ENCODE measurements at regions not wholly inside any gene's neighbourhood (a gene's known extent, or its start where the extent isn't known, plus 50 kb on each side); places are given as distances from the start of the nearest gene placed in this dataset.

DNA sequence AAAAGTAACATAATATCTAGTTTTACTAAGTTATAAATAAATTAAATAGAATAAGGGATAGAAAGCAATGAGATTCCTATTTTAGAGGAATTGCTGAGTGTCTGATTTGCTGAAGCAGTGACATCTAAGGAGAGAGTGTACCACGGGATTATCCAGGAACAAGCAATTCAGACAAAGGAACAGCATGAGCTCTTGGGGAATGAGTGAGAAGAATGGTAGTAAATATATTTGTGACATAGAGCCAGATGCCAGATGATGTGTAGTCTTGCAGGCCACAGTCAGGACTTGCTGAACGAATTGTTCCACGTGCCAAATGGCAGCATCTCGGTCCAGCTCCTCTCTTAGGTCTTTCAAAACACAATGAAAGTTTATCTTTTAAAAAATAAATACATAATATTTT, 339.2 kb downstream of the TENT5A start (continued):
- TF ChIP-seq ZNF398 (tag by site-specific recombination; IDR thresholded peaks at IDR 0.05) (no peak), ZBTB17 (tag by site-specific recombination; IDR thresholded peaks at IDR 0.05) (no peak), ZNF626 (tag by site-specific recombination; IDR thresholded peaks at IDR 0.05) (no peak)

GRCh38 chr6:81401970-81402690, 350.4 kb downstream of the TENT5A start:
- ChIA-PET CTCF (interaction anchor here (0.5 kb wide), 1 partner anchor 1188 kb away, joined by 4 read pairs; no protein-coding TSS in a partner anchor), POLR2A (no interaction called here)
- no peak overlapping the region for H3K27ac ChIP-seq (ENCODE audit: extremely low read depth, low read depth, low read length)
- no peak for TF ChIP-seq ZNF26 (tag by site-specific recombination; IDR thresholded peaks at IDR 0.05)
- TF ChIP-seq, protein P1, sequence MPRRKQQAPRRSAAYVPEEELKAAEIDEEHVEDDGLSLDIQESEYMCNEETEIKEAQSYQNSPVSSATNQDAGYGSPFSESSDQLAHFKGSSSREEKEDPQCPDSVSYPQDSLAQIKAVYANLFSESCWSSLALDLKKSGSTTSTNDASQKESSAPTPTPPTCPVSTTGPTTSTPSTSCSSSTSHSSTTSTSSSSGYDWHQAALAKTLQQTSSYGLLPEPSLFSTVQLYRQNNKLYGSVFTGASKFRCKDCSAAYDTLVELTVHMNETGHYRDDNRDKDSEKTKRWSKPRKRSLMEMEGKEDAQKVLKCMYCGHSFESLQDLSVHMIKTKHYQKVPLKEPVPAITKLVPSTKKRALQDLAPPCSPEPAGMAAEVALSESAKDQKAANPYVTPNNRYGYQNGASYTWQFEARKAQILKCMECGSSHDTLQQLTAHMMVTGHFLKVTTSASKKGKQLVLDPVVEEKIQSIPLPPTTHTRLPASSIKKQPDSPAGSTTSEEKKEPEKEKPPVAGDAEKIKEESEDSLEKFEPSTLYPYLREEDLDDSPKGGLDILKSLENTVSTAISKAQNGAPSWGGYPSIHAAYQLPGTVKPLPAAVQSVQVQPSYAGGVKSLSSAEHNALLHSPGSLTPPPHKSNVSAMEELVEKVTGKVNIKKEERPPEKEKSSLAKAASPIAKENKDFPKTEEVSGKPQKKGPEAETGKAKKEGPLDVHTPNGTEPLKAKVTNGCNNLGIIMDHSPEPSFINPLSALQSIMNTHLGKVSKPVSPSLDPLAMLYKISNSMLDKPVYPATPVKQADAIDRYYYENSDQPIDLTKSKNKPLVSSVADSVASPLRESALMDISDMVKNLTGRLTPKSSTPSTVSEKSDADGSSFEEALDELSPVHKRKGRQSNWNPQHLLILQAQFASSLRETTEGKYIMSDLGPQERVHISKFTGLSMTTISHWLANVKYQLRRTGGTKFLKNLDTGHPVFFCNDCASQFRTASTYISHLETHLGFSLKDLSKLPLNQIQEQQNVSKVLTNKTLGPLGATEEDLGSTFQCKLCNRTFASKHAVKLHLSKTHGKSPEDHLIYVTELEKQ (tag by site-specific recombination; IDR thresholded peaks at IDR 0.05; ENCODE audit: borderline replicate concordance) = no peak
- no peak for TF ChIP-seq PRDM10 (tag by site-specific recombination; IDR thresholded peaks at IDR 0.05)
- TF ChIP-seq ZNF214 (tag by site-specific recombination; IDR thresholded peaks at IDR 0.05; ENCODE audit: borderline replicate concordance) = no peak
- TF ChIP-seq, protein P2, sequence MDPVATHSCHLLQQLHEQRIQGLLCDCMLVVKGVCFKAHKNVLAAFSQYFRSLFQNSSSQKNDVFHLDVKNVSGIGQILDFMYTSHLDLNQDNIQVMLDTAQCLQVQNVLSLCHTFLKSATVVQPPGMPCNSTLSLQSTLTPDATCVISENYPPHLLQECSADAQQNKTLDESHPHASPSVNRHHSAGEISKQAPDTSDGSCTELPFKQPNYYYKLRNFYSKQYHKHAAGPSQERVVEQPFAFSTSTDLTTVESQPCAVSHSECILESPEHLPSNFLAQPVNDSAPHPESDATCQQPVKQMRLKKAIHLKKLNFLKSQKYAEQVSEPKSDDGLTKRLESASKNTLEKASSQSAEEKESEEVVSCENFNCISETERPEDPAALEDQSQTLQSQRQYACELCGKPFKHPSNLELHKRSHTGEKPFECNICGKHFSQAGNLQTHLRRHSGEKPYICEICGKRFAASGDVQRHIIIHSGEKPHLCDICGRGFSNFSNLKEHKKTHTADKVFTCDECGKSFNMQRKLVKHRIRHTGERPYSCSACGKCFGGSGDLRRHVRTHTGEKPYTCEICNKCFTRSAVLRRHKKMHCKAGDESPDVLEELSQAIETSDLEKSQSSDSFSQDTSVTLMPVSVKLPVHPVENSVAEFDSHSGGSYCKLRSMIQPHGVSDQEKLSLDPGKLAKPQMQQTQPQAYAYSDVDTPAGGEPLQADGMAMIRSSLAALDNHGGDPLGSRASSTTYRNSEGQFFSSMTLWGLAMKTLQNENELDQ (tag by site-specific recombination; IDR thresholded peaks at IDR 0.05; ENCODE audit: low read depth) = no peak
- TF ChIP-seq KLF9 (tag by site-specific recombination; IDR thresholded peaks at IDR 0.05; ENCODE audit: low read depth) = no peak
- TF ChIP-seq BCL11B (tag by site-specific recombination; IDR thresholded peaks at IDR 0.05; ENCODE audit: low read depth) = no peak
- TF ChIP-seq, protein P3, sequence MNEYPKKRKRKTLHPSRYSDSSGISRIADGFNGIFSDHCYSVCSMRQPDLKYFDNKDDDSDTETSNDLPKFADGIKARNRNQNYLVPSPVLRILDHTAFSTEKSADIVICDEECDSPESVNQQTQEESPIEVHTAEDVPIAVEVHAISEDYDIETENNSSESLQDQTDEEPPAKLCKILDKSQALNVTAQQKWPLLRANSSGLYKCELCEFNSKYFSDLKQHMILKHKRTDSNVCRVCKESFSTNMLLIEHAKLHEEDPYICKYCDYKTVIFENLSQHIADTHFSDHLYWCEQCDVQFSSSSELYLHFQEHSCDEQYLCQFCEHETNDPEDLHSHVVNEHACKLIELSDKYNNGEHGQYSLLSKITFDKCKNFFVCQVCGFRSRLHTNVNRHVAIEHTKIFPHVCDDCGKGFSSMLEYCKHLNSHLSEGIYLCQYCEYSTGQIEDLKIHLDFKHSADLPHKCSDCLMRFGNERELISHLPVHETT (tag by site-specific recombination; IDR thresholded peaks at IDR 0.05) = no peak
- TF ChIP-seq, protein P4, sequence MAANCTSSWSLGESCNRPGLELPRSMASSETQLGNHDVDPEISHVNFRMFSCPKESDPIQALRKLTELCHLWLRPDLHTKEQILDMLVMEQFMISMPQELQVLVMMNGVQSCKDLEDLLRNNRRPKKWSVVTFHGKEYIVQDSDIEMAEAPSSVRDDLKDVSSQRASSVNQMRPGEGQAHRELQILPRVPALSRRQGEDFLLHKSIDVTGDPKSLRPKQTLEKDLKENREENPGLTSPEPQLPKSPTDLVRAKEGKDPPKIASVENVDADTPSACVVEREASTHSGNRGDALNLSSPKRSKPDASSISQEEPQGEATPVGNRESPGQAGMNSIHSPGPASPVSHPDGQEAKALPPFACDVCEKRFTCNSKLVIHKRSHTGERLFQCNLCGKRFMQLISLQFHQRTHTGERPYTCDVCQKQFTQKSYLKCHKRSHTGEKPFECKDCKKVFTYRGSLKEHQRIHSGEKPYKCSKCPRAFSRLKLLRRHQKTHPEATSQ (tag by site-specific recombination; IDR thresholded peaks at IDR 0.05) = no peak
- no peak for TF ChIP-seq ZFP69B (tag by site-specific recombination; IDR thresholded peaks at IDR 0.05)
- TF ChIP-seq SETDB1 (IDR thresholded peaks at IDR 0.05; ENCODE audit: insufficient read length, low read length) = no peak

More at GRCh38 chr6:81401970-81402690, 350.4 kb downstream of the TENT5A start:
- Histone ChIP-seq H3K4me3 (ENCODE audit: low read depth, low read length) (no peak overlapping the region), H3K9me3 (ENCODE audit: control insufficient read depth, insufficient read depth, low read depth, low read length) (no peaks in the 10 kb centered on the region), H3K36me3 (ENCODE audit: control insufficient read depth in 2 of 2, insufficient read depth in 1 of 2, low read length in 2 of 2) (no peaks in the 10 kb centered on the region), H3K4me1 (ENCODE audit: control insufficient read depth, insufficient read depth, low read length) (no peaks in the 10 kb centered on the region)
